Thoracic aorta (tissue), 2 donors: ENCODE measurements at regions not wholly inside any gene's neighbourhood (a gene's known extent, or its start where the extent isn't known, plus 50 kb on each side); places are given as distances from the start of the nearest gene placed in this dataset.

ENCODE experiments used
- ATAC-seq: fragments of 150-250 bp; one replicate; pipeline ENCODE4 v1.8.0; 2017; ENCODE audit warnings: low read depth; ENCODE audit not compliant: insufficient number of reproducible peaks, low FRiP score
- DNase-seq: peaks from one replicate; pipeline ENCODE4 v3.0.0-alpha.2; 2020; ENCODE audit warnings: low spot score
- H3K27ac ChIP-seq, 2 donors: fragments of 200-600 bp; sonication (generic); 1 replicate in 1 of 2; 2 replicates in 1 of 2; pipeline ENCODE4 v1.5.1; 2016; ENCODE audit warnings: mild to moderate bottlenecking in 2 of 2, moderate library complexity in 2 of 2
- H3K27me3 ChIP-seq: fragments of 200-600 bp; sonication (generic); replicated peaks from 2 replicates; pipeline ENCODE4 v1.6.0; 2016; ENCODE audit warnings: mild to moderate bottlenecking; ENCODE audit not compliant: insufficient read depth
- H3K36me3 ChIP-seq: fragments of 200-600 bp; sonication (generic); one replicate; pipeline ENCODE4 v1.5.1; 2016
- H3K4me1 ChIP-seq, 2 donors: fragments of 200-600 bp; sonication (generic); 1 replicate in 1 of 2; 2 replicates in 1 of 2; pipeline versions ENCODE4 v1.5.1 to v1.6.0; 2016; ENCODE audit warnings: low read depth in 2 of 2, mild to moderate bottlenecking in 1 of 2; ENCODE audit not compliant: control insufficient read depth in 1 of 2
- H3K4me3 ChIP-seq: fragments of 200-600 bp; sonication (generic); 2 replicates; pipeline ENCODE4 v1.5.1; 2016; ENCODE audit warnings: mild to moderate bottlenecking
- H3K9me3 ChIP-seq: fragments of 200-600 bp; sonication (generic); 2 replicates; pipeline ENCODE4 v1.5.1; 2016
- CTCF ChIP-seq: fragments of 200-600 bp; sonication (generic); IDR thresholded peaks from one replicate; pipeline ENCODE4 v1.5.1; 2019; ENCODE audit warnings: antibody characterized with exemption

GRCh38 chr6:122130518-122130917 lies 268.9 kb upstream of the HSF2 start:
- Histone ChIP-seq H3K4me1 (peaks cover 0 to 5% of the 10 kb centered on the region in 2 donors), H3K36me3 (no peaks in the 10 kb centered on the region), H3K9me3 (no peaks in the 10 kb centered on the region), H3K4me3 (no peak overlapping the region), H3K27ac (no peak overlapping the region), H3K27me3 (no peaks in the 10 kb centered on the region)
- ATAC-seq (no peak), DNase-seq (no peak)
- no peak for TF ChIP-seq CTCF

- no peak overlapping the region for H3K4me3 ChIP-seq
- no peaks in the 10 kb centered on the region for H3K4me1 ChIP-seq
- H3K9me3 ChIP-seq = no peaks in the 10 kb centered on the region
- no peak for DNase-seq
- H3K36me3 ChIP-seq = no peaks in the 10 kb centered on the region
- no peaks in the 10 kb centered on the region for H3K27me3 ChIP-seq
- no peak for ATAC-seq
- H3K27ac ChIP-seq = no peak overlapping the region
- TF ChIP-seq CTCF = no peak
Observed at GRCh38 chr6:122136386-122136785, 263.1 kb upstream of the HSF2 start.

GRCh38 chr6:122140031-122140430 lies 259.4 kb upstream of the HSF2 start:
- Histone ChIP-seq H3K27ac (no peak overlapping the region), H3K4me3 (no peak overlapping the region), H3K36me3 (no peaks in the 10 kb centered on the region), H3K4me1 (no peaks in the 10 kb centered on the region), H3K9me3 (no peaks in the 10 kb centered on the region), H3K27me3 (no peaks in the 10 kb centered on the region)
- no peak for DNase-seq
- no peak for ATAC-seq
- no peak for TF ChIP-seq CTCF

- DNase-seq (no peak), ATAC-seq (no peak)
- Histone ChIP-seq H3K4me3 (no peak overlapping the region), H3K36me3 (no peaks in the 10 kb centered on the region), H3K27ac (no peak overlapping the region), H3K4me1 (no peaks in the 10 kb centered on the region), H3K9me3 (no peaks in the 10 kb centered on the region), H3K27me3 (no peaks in the 10 kb centered on the region)
- TF ChIP-seq CTCF = no peak
Observed at GRCh38 chr6:122141246-122141645, 258.2 kb upstream of the HSF2 start.

- ATAC-seq = no peak
- no peak for DNase-seq
- H3K4me1 ChIP-seq = no peaks in the 10 kb centered on the region
- H3K9me3 ChIP-seq = no peaks in the 10 kb centered on the region
- no peaks in the 10 kb centered on the region for H3K36me3 ChIP-seq
- H3K27me3 ChIP-seq = no peaks in the 10 kb centered on the region
- no peak overlapping the region for H3K4me3 ChIP-seq
- TF ChIP-seq CTCF = no peak
- H3K27ac ChIP-seq = no peak overlapping the region
Observed at GRCh38 chr6:122143813-122144601, 255.4 kb upstream of the HSF2 start.
